ENCODE measurements at regions not wholly inside any gene's neighbourhood (a gene's known extent, or its start where the extent isn't known, plus 50 kb on each side); places are given as distances from the start of the nearest gene placed in this dataset.

GRCh38 chr1:182169203-182169602 is 107.7 kb upstream of the ZNF648 start:
- no peaks in the 10 kb centered on the region for H3K79me2 ChIP-seq (ENCODE audit: control insufficient read depth, insufficient read depth, low read length)
- ATAC-seq (ENCODE audit: low read depth) (no peak), DNase-seq (no peak)
- H4K20me1 ChIP-seq (ENCODE audit: control insufficient read depth, insufficient read depth, low read length, poor library complexity, severe bottlenecking), result no peaks in the 10 kb centered on the region
- no peaks in the 10 kb centered on the region for H3K36me3 ChIP-seq (replicated peaks in 1 of 2; ENCODE audit: control extremely low read depth in 1 of 2, control insufficient read depth in 1 of 2, extremely low read depth in 1 of 2, insufficient read depth in 2 of 2, low read length in 1 of 2)
- no peak overlapping the region for H3K4me3 Mint-ChIP-seq
- no peak overlapping the region for H2AFZ ChIP-seq (ENCODE audit: insufficient read depth, low read depth, low read length, poor library complexity, severe bottlenecking)
- no peak overlapping the region for H3K27ac Mint-ChIP-seq
- H3K4me3 ChIP-seq (ENCODE audit: control extremely low read depth in 1 of 5, extremely low read depth in 1 of 5, insufficient read depth in 1 of 5, low read depth in 2 of 5, low read length in 4 of 5), result no peak overlapping the region
- no peaks in the 10 kb centered on the region for H3K4me1 ChIP-seq (ENCODE audit: control insufficient read depth in 2 of 2, insufficient read depth in 2 of 2, low read length in 2 of 2)
- H3K9me3 ChIP-seq (ENCODE audit: control extremely low read depth in 1 of 3, control insufficient read depth in 2 of 3, insufficient read depth in 1 of 3, low read length in 2 of 3), result no peaks in the 10 kb centered on the region
- no peak overlapping the region for H3K4me2 ChIP-seq (replicated peaks; ENCODE audit: low read depth, low read length, poor library complexity, severe bottlenecking)
- peaks cover 4% of the 10 kb centered on the region for H3K27me3 Mint-ChIP-seq
- H3K27me3 ChIP-seq (replicated peaks in 1 of 4; ENCODE audit: control extremely low read depth in 1 of 4, control insufficient read depth in 3 of 4, insufficient read depth in 4 of 4, low read length in 3 of 4), result no peaks in the 10 kb centered on the region
- peaks cover 5% of the 10 kb centered on the region for H3K4me1 Mint-ChIP-seq
- no peaks in the 10 kb centered on the region for H3K9me3 Mint-ChIP-seq (ENCODE audit: insufficient read depth)
- no peak overlapping the region for H3K27ac ChIP-seq (ENCODE audit: low read length in 2 of 2)
- ChIA-PET POLR2A (no interaction called here), CTCF (no interaction called here)
- H3K9ac ChIP-seq (ENCODE audit: low read length), result no peak overlapping the region
- intact Hi-C loops (cut with micrococcal nuclease), result no loop called here
- WGBS (ENCODE audit: insufficient coverage), result 59% methylated on average over 6 of the region's 9 CpGs
- TF ChIP-seq EZH2 (IDR thresholded peaks at IDR 0.05; ENCODE audit: borderline replicate concordance, insufficient read depth, low read depth, low read length, poor library complexity, severe bottlenecking) (no peak), CTCF (IDR thresholded peaks at IDR 0.05) (no peak)

DNA sequence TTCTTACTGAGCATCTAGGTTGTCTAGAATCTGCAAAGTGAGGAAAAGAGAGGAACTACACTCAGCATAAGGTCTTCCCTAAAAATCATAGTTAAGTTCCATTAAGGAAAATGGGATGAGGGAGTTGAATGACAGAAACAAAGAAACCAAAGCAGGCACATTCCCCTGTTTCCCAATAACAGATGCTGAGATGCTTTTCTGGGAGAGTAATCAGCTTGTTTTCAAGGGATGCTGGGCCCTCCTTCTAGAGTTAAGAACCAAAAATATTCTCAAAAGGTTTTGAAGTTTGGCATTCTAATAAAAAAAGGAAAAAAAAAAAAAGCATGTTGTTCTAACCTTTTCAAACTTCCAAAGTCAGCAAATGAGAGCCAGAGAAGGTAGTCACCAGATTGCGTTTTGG is 105.2 kb upstream of the ZNF648 start:
- no peak for DNase-seq
- H3K4me1 Mint-ChIP-seq, result peaks cover 5% of the 10 kb centered on the region
- peaks cover 4% of the 10 kb centered on the region for H3K27me3 Mint-ChIP-seq
- peaks cover 4% of the 10 kb centered on the region for H3K9me3 Mint-ChIP-seq (ENCODE audit: insufficient read depth)
- Histone ChIP-seq H3K4me2 (replicated peaks; ENCODE audit: low read depth, low read length, poor library complexity, severe bottlenecking) (no peak overlapping the region), H2AFZ (ENCODE audit: insufficient read depth, low read depth, low read length, poor library complexity, severe bottlenecking) (no peak overlapping the region), H3K79me2 (ENCODE audit: control insufficient read depth, insufficient read depth, low read length) (no peaks in the 10 kb centered on the region), H3K9ac (ENCODE audit: low read length) (no peak overlapping the region), H3K9me3 (ENCODE audit: control extremely low read depth in 1 of 3, control insufficient read depth in 2 of 3, insufficient read depth in 1 of 3, low read length in 2 of 3) (no peaks in the 10 kb centered on the region), H3K4me3 (ENCODE audit: control extremely low read depth in 1 of 5, extremely low read depth in 1 of 5, insufficient read depth in 1 of 5, low read depth in 2 of 5, low read length in 4 of 5) (no peak overlapping the region), H3K27me3 (replicated peaks in 1 of 4; ENCODE audit: control extremely low read depth in 1 of 4, control insufficient read depth in 3 of 4, insufficient read depth in 4 of 4, low read length in 3 of 4) (no peaks in the 10 kb centered on the region), H3K4me1 (ENCODE audit: control insufficient read depth in 2 of 2, insufficient read depth in 2 of 2, low read length in 2 of 2) (no peaks in the 10 kb centered on the region), H4K20me1 (ENCODE audit: control insufficient read depth, insufficient read depth, low read length, poor library complexity, severe bottlenecking) (no peaks in the 10 kb centered on the region), H3K27ac (ENCODE audit: low read length in 2 of 2) (no peak overlapping the region), H3K36me3 (replicated peaks in 1 of 2; ENCODE audit: control extremely low read depth in 1 of 2, control insufficient read depth in 1 of 2, extremely low read depth in 1 of 2, insufficient read depth in 2 of 2, low read length in 1 of 2) (no peaks in the 10 kb centered on the region)
- ATAC-seq (ENCODE audit: low read depth), result no peak
- CTCF ChIA-PET, result interaction anchor here (1.2 kb wide), 1 partner anchor 24 kb away, joined by 3 read pairs; no protein-coding TSS in a partner anchor
- H3K27ac Mint-ChIP-seq, result no peak overlapping the region
- no peak overlapping the region for H3K4me3 Mint-ChIP-seq
- WGBS (ENCODE audit: insufficient coverage), result 100% methylated on average over 1 of the region's 1 CpG
- POLR2A ChIA-PET, result no interaction called here
- no peak for TF ChIP-seq EZH2 (IDR thresholded peaks at IDR 0.05; ENCODE audit: borderline replicate concordance, insufficient read depth, low read depth, low read length, poor library complexity, severe bottlenecking)
- no peak for TF ChIP-seq CTCF (IDR thresholded peaks at IDR 0.05)
- intact Hi-C loops (cut with micrococcal nuclease), result no loop called here

Measured in B cell (primary cell).